Activated naive CD4-positive, alpha-beta T cell treated with anti-CD3 and anti-CD28 coated beads, Interleukin-2, amount 50 U/mL, for 72 hours (primary cell): ENCODE measurements at regions not wholly inside any gene's neighbourhood (a gene's known extent, or its start where the extent isn't known, plus 50 kb on each side); places are given as distances from the start of the nearest gene placed in this dataset.
"Not testable (repeated sequence)": the region's sequence is repeated elsewhere in the genome, so short reads cannot be mapped to it uniquely, and the experiment has no call there.

ENCODE experiments used
- ATAC-seq, 2 donors: fragments of 150-1000 bp; cut with Tn5 transposase; 2 replicates each; pipeline ENCODE4 v1.10.0; 2021; ENCODE audit warnings: mild to moderate bottlenecking in 2 of 2, moderate library complexity in 2 of 2
- DNase-seq, 2 donors: peaks; one replicate each; pipeline ENCODE4 v3.0.0; 2021 to 2022; ENCODE audit warnings: low spot score in 2 of 2
- H3K27ac Mint-ChIP-seq, 2 donors: one replicate each; pipeline ENCODE4 v1.8.0; 2022; ENCODE audit warnings: mild to moderate bottlenecking in 2 of 2, mixed read lengths in 2 of 2
- H3K36me3 Mint-ChIP-seq, 2 donors: one replicate each; pipeline ENCODE4 v1.8.0; 2022; ENCODE audit warnings: mixed read lengths in 2 of 2
- H3K9me3 Mint-ChIP-seq, 2 donors: one replicate each; pipeline ENCODE4 v1.8.0; 2022; ENCODE audit warnings: mixed read lengths in 2 of 2

DNA sequence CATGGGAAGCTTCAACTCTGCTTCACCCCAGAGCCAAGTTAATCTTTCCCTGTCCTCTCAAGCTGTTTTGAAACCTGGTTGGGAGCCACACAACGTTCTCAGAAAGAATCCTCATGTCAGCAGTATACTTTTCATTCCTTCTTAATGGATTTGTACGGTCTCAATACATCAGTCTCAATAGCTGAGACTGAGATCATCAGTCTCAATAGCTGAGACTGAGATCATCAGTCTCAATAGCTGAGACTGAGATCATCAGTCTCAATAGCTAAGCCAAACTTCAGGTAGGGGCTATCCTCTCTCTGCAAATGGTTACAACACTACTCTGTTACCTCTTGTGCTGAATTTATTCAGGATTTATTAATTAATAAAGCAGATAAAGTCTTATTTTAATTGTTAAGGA is 1317.4 kb upstream of the CDH9 start:
- no peak for DNase-seq

GRCh38 chr5:28346696-28347095 is 1308.3 kb upstream of the CDH9 start:
- Mint-ChIP-seq H3K9me3 (peaks cover 9 to 25% of the 10 kb centered on the region in 2 donors), H3K36me3 (peaks cover 8% of the 10 kb centered on the region in 2 donors), H3K27ac (no peak overlapping the region)
- ATAC-seq (no peak), DNase-seq (no peak)

More for the DNA sequence above, 1317.4 kb upstream of the CDH9 start:
- no peak for ATAC-seq
- no peak overlapping the region for H3K27ac Mint-ChIP-seq
- H3K9me3 Mint-ChIP-seq = peaks cover 12 to 18% of the 10 kb centered on the region in 2 donors
- no peaks in the 10 kb centered on the region for H3K36me3 Mint-ChIP-seq

DNA sequence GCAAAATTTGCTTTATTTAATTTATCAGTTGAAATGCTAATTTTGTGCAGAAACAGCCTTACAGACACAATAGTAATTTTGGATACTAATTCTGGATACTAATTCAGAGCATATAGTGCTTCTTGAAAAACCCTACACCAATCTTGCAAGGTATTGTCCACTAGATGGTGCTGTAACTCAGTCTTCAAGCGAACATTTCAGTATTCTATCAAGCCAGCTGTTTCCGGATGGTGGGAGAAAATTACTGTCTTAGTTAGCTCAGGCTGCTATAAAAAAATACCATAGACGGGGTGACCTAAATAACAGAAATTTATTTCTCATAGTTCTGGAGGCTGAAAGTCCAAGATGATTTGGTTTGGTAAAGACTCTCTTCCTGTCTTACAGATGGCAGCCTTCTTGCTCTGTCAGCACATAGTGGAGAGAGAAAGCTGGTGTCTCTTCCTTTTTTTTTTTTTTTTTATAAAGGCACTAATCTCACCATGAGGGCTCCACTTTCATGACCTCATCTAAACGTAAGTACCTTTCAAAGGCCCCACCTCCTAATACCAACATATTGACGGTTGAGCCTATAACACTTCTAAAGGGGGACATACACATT is 1306.5 kb upstream of the CDH9 start:
- no peak for ATAC-seq
- peaks cover 7 to 18% of the 10 kb centered on the region in 2 donors for H3K9me3 Mint-ChIP-seq
- peaks cover 6% of the 10 kb centered on the region in 2 donors for H3K36me3 Mint-ChIP-seq

DNA sequence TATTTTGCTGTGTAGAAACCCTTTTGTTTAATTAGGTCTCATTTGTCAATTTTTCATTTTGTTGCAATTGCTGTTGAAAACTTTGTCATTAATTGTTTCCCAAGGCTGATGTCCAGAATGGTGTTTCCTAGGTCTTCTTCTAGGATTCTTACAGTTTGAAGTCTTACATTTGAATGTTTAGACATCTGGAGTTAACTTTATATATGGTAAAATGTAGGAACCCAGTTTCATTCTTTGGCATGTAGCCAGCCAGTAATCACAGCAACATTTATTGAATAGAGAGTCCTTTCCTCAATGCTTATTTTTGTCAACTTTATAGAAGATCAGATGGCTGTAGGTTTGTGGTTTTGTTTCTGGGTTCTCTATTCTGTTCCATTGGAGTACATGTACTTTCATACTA is 1290.8 kb upstream of the CDH9 start:
- no peak for DNase-seq
- no peak for ATAC-seq
- Mint-ChIP-seq H3K27ac (no peak overlapping the region), H3K9me3 (peaks cover 6 to 9% of the 10 kb centered on the region in 2 donors), H3K36me3 (peaks cover 0 to 6% of the 10 kb centered on the region in 2 donors)

More for the DNA sequence above, 1306.5 kb upstream of the CDH9 start:
- no peak for DNase-seq
- no peak overlapping the region for H3K27ac Mint-ChIP-seq

DNA sequence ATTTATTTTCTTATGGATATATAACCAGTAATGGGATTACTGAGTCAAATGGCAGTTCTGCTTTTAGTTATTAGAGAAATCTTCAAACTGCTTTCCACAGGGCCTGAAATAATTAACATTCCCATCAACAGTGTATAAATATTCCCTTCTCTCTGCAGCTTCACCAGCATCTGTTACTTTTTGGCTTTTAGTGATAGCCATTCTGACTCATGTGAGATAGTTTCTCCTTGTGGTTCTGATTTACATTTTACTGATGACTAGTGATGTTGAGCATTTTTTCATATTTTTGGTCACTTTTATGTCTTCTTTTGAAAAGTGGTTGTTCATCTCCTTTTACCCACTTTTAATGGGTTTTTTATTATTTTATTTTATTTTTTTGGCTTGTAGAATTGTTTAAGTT is 1290.3 kb upstream of the CDH9 start:
- H3K36me3 Mint-ChIP-seq = peaks cover 0 to 6% of the 10 kb centered on the region in 2 donors

GRCh38 chr5:28324174-28324573 is 1285.8 kb upstream of the CDH9 start:
- no peak for ATAC-seq
- DNase-seq = no peak
- Mint-ChIP-seq H3K9me3 (peaks cover 12 to 17% of the 10 kb centered on the region in 2 donors), H3K36me3 (no peaks in the 10 kb centered on the region), H3K27ac (no peak overlapping the region)

More for the DNA sequence above, 1290.3 kb upstream of the CDH9 start:
- DNase-seq (no peak), ATAC-seq (no peak)
- Mint-ChIP-seq H3K27ac (no peak overlapping the region), H3K9me3 (peaks cover 10 to 14% of the 10 kb centered on the region in 2 donors)

DNA sequence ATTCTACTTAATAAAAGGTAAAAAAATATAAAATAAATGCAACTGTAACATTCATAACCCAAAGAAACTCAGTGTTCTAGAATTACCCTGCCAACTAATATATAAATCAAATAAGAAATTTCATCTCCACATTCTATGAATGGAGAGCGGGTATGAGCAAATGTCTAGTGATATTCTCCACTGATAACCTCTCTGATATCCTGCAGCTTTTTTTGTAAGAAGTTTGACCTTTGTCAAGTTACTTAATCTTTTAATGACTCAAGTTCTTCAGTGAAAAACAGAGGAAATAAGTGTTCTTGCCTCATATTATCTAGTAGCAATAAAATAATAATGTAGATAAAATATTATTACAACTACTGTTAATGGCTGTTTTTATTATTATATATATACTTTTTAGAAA is 1275.6 kb upstream of the CDH9 start:
- H3K27ac Mint-ChIP-seq = no peak overlapping the region
- no peak for DNase-seq
- peaks cover 11 to 27% of the 10 kb centered on the region in 2 donors for H3K9me3 Mint-ChIP-seq
- no peaks in the 10 kb centered on the region for H3K36me3 Mint-ChIP-seq
- ATAC-seq = no peak

DNA sequence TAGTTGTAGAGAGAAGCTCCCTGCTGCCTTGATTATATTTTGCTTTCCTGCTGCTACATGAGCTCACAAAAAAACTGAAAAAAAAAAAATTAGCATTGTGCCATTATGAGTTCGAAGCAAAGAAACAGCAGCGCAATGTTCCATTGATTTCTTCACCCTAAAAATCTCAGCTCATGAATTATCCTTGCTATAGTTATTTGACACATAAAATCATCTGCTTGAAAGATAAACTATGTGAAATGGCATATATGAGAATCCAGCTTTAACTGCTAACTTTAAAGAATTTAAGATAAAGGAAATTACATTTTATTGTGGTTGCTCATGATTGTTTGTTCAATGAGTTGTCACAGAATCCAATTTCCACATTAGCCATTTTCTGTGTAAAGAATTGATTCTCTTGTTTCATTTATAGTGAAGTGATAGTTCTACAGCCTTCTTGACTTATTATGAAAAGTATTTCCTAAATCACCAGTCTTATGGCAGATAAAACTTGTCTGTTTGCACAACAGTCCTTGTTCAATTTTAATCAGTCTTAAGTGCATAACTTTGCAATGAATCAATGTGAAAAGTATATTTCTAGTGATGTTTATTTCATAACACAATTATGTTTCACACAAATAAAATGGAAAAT is 1275.0 kb upstream of the CDH9 start:
- Mint-ChIP-seq H3K36me3 (no peaks in the 10 kb centered on the region), H3K27ac (no peak overlapping the region), H3K9me3 (peaks cover 11 to 27% of the 10 kb centered on the region in 2 donors)
- ATAC-seq = no peak
- DNase-seq = no peak

DNA sequence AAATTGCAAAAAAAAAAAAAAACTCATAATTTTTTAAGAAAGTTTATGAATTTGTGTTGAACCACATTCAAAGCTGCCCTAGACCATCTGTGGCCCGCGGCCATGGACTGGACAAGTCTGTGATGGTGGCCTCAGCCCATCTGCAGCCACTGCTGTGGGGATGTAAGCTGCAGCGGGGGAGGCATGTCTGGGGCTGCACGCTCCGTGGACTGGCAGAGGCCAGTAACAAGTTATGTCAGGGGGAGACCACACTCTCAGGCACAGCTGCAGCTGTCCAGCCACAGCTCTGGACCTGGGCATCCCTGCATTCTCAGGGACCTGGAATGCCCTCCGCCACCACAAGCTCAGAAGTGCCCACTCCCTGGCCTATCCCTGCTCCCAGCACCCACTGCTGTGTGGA is 1272.3 kb upstream of the CDH9 start:
- Mint-ChIP-seq H3K36me3 (no peaks in the 10 kb centered on the region), H3K9me3 (peaks cover 0 to 16% of the 10 kb centered on the region in 2 donors), H3K27ac (no peak overlapping the region)
- DNase-seq (no peak), ATAC-seq (no peak)

GRCh38 chr5:28305891-28306290 is 1267.5 kb upstream of the CDH9 start:
- H3K27ac Mint-ChIP-seq = no peak overlapping the region
- DNase-seq (no peak), ATAC-seq (no peak)
- H3K36me3 Mint-ChIP-seq = no peaks in the 10 kb centered on the region
- peaks cover 0 to 21% of the 10 kb centered on the region in 2 donors for H3K9me3 Mint-ChIP-seq

DNA sequence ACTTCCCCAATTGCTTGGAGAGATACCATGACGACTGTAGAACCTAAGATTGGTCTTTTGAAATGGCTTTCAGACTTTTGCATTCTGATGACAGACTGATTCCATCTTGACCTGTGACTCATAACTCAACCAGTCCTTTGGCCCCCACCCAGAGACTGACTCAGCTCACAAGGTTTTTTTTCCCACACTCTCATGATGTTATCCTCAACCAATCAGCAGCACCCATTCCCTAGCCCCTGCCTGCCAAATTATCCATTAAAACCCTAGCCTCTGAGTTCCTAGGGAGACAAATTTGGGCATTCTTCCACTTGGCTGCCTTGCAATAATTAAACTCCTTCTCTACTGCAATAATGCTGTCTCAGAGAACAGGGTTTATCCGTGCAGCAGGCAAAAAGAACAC is 1263.3 kb upstream of the CDH9 start:
- DNase-seq (no peak), ATAC-seq (no peak)
- Mint-ChIP-seq H3K9me3 (peaks cover 0 to 15% of the 10 kb centered on the region in 2 donors), H3K36me3 (no peaks in the 10 kb centered on the region), H3K27ac (no peak overlapping the region)

DNA sequence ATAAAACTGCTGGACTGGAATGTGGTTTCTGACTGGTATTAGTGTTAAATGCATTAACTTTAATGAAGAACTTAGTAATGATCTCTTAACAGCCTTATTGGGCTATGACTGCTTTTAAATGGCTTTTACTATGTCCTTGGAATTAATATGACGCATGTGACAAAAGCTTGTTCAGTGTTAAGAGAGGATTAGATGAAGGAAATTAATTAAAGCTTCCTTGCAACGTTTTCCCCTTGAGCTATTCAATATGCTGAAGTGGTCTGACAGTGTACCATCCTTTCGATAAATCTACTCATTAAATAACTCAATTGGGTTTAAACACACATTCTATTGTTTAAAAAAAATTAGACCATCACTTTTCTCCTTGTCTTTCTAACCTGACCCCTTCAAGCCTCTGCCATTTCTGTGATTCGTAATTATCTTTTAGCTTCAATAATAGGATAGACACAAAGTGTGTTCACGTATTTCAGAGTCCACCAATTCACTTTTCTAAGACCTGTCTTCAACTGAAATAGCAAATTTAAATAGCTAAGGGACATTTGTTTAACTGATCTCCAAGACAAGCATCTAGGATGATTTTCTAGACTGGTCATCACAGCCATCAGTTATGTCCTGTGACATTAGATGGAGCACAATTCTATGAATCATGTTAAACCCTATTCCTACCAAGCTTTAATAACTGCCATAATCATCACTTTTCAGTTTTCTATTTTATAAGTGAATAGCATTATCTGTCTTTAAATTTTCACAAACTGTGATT is 1258.0 kb upstream of the CDH9 start:
- ATAC-seq = no peak
- Mint-ChIP-seq H3K36me3 (peaks cover 0 to 6% of the 10 kb centered on the region in 2 donors), H3K9me3 (peaks cover 14 to 25% of the 10 kb centered on the region in 2 donors), H3K27ac (no peak overlapping the region)
- no peak for DNase-seq

DNA sequence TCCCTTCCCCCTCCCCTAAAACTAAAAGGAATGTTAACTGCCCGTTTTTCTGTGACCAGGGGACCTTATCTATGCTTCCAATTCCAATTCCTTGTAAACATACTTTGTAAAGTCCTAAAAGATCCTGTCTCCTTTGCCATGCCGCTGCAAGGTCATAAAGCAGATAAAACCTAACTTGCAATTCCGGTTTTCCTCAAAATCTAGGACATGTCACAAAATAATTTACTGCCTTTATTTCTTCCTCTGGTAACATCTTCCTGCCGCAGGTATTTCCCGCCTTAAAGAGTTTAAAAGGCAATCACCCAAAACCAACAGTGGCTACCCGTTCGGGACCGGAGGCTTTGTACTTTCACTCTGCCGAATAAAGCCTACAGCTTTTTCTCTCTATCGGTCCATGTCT is 1248.6 kb upstream of the CDH9 start:
- H3K36me3 Mint-ChIP-seq, ATAC-seq, H3K27ac Mint-ChIP-seq, DNase-seq: not testable (repeated sequence)
- H3K9me3 Mint-ChIP-seq = peaks cover 11 to 12% of the 10 kb centered on the region in 2 donors

DNA sequence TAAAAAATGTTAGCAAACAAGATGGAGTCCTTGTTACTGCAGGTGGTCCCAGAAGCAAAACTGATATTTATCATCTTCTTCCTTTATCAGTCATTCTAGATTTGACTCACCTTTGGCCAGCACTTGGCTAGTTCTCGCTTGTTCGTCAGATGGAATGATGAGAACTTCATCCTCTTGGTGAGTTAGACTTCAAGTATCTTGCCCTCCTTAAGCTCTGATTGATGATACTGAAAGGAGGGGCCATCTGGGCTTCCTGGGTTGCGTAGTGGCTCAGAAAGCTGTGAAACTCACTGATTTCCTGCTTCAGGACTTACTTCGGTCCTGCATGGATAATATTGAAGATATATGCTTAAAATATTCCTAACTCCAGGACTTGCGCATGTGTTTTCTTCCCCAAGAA is 1248.2 kb upstream of the CDH9 start:
- DNase-seq = no peak
- Mint-ChIP-seq H3K9me3 (peaks cover 10 to 11% of the 10 kb centered on the region in 2 donors), H3K27ac (no peak overlapping the region), H3K36me3 (peaks cover 0 to 5% of the 10 kb centered on the region in 2 donors)
- ATAC-seq = no peak

- no peak for DNase-seq
- H3K9me3 Mint-ChIP-seq = peaks cover 14 to 18% of the 10 kb centered on the region in 2 donors
- peaks cover 0 to 5% of the 10 kb centered on the region in 2 donors for H3K36me3 Mint-ChIP-seq
- no peak for ATAC-seq
- H3K27ac Mint-ChIP-seq = no peak overlapping the region
These were observed 1246.4 kb upstream of the CDH9 start for GRCh38 chr5:28284788-28285187.

DNA sequence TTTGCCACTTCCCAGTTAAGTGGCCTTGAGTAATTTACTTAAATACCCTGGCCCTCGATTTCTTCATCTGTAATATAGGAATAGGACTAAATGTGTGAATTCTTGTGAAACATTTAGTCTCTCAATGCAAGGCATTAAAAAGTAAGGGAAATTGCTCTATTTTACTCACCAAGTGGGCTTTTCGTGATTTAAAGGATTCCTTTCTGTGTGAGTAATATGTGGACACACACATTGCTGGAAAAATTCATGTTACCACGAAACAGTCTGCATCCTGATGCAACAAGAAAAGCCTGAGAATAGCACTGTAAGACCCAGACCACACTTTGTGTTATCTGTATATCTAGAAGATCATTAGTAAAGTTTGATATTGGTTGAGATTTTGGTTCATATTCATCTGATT is 1243.0 kb upstream of the CDH9 start:
- H3K36me3 Mint-ChIP-seq = no peaks in the 10 kb centered on the region
- no peak overlapping the region for H3K27ac Mint-ChIP-seq
- H3K9me3 Mint-ChIP-seq = peaks cover 4 to 7% of the 10 kb centered on the region in 2 donors
- no peak for ATAC-seq
- DNase-seq = no peak

DNA sequence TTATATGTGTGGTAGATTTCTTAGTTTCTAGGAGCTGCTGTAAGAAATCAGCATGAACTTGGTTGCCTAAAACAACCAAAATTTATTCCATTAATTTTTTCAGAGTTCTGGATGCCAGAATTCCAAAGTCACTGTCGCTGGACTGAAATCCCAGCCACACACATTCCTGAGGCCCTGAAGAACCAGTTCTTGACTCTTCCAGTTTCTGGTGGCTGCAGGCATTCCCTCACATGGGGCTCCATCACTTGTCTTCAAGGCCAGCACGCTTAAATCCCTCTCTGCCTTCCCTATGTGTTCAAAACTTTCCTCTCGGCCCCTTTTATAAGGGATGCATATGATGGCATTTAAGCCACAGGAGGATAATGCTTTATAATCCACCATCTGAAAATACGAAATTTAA is 1237.5 kb upstream of the CDH9 start:
- no peak overlapping the region for H3K27ac Mint-ChIP-seq
- peaks cover 8% of the 10 kb centered on the region in 2 donors for H3K9me3 Mint-ChIP-seq
- no peak for DNase-seq
- no peaks in the 10 kb centered on the region for H3K36me3 Mint-ChIP-seq
- ATAC-seq = no peak
